ENCODE measurements at regions not wholly inside any gene's neighbourhood (a gene's known extent, or its start where the extent isn't known, plus 50 kb on each side); places are given as distances from the start of the nearest gene placed in this dataset.

DNA sequence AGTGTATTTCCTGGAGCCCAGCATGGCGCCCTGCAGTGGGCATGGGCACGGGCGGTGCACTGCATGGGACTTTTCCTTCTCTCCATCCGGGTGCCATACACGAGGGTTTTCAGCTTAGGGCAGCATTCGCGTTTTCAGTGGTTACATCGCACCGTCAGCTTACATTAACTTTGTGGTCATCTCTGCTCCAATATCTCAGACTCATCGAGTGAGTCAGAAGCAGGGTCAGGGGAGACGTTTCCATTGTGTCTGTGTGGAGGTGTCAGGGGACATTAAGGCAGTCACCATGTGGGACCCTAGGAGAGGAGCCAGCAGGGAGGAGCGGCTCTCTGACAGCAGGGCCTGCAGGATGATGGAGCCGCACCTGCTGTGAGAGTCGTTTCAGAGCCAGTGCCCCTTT, 541.0 kb downstream of the FGF9 start:
- H3K36me3 ChIP-seq (ENCODE audit: control insufficient read depth in 1 of 2, insufficient read depth in 2 of 2, low read length in 2 of 2) = no peaks in the 10 kb centered on the region
- WGBS (ENCODE audit: extremely low coverage, insufficient coverage, insufficient read length) = no CpG with 5 or more reads among the region's 14 CpGs
- no peak overlapping the region for H2AK5ac ChIP-seq (ENCODE audit: low read length)
- no peak overlapping the region for H4K91ac ChIP-seq (ENCODE audit: low read depth, low read length)
- DNase-seq = no peak
- no peak overlapping the region for H3K18ac ChIP-seq (ENCODE audit: low read length)
- no peak overlapping the region for H3K14ac ChIP-seq (ENCODE audit: low read length)
- no peak overlapping the region for H2BK12ac ChIP-seq (ENCODE audit: low read length)
- no peak overlapping the region for H3K4me2 ChIP-seq (ENCODE audit: low read length)
- H2BK120ac ChIP-seq (ENCODE audit: insufficient read depth, low read length, poor library complexity) = no peak overlapping the region
- H4K8ac ChIP-seq (ENCODE audit: low read depth, low read length) = no peak overlapping the region
- no peaks in the 10 kb centered on the region for H3K4me1 ChIP-seq (ENCODE audit: control insufficient read depth in 1 of 2, insufficient read depth in 2 of 2, low read length in 2 of 2)
- H2BK5ac ChIP-seq (ENCODE audit: low read depth, low read length, poor library complexity) = no peak overlapping the region
- no peak overlapping the region for H4K12ac ChIP-seq (ENCODE audit: low read depth, low read length)
- no peaks in the 10 kb centered on the region for H3K9me3 ChIP-seq (ENCODE audit: insufficient read depth, low read depth, low read length)
- H3K9ac ChIP-seq (ENCODE audit: low read length) = no peak overlapping the region
- H3K79me1 ChIP-seq (ENCODE audit: low read length) = no peaks in the 10 kb centered on the region
- no peak overlapping the region for H3K4ac ChIP-seq (ENCODE audit: low read depth, low read length)
- no peaks in the 10 kb centered on the region for H3K79me2 ChIP-seq (ENCODE audit: control insufficient read depth, insufficient read depth, low read length, poor library complexity)
- no peak overlapping the region for H3K23ac ChIP-seq (ENCODE audit: low read length)
- no peaks in the 10 kb centered on the region for H3K27me3 ChIP-seq (ENCODE audit: insufficient read depth, low read length)
- H3K27ac ChIP-seq (ENCODE audit: low read depth, low read length) = no peak overlapping the region
- no peak overlapping the region for H3K4me3 ChIP-seq (ENCODE audit: low read depth, low read length)
- no peak overlapping the region for H2AFZ ChIP-seq (ENCODE audit: insufficient read depth, low read length, poor library complexity)

DNA sequence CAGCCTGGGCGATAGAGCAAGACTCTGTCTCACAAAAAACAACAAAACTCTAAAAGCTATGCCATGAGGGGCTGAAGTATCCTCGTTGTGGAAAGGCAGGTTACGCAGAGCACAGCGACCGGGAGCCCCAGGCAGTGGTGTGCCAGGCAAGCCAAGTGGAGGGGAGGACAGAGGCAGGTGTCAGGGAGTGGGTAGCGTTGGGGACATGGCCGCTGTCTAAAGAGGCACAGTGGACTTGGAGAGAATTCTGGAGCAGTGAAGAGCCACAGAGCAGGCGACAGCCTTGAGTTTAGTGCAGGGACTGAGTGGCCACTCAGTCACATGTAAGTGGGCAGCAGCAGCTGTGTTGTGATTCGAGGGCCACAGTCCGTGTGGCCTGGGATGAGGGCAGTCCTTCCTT, 541.7 kb downstream of the FGF9 start:
- Histone ChIP-seq H2BK120ac (ENCODE audit: insufficient read depth, low read length, poor library complexity) (no peak overlapping the region), H3K9me3 (ENCODE audit: insufficient read depth, low read depth, low read length) (no peaks in the 10 kb centered on the region), H2AK5ac (ENCODE audit: low read length) (no peak overlapping the region), H2AFZ (ENCODE audit: insufficient read depth, low read length, poor library complexity) (no peak overlapping the region), H3K79me1 (ENCODE audit: low read length) (no peaks in the 10 kb centered on the region), H2BK5ac (ENCODE audit: low read depth, low read length, poor library complexity) (no peak overlapping the region), H3K79me2 (ENCODE audit: control insufficient read depth, insufficient read depth, low read length, poor library complexity) (no peaks in the 10 kb centered on the region), H3K4ac (ENCODE audit: low read depth, low read length) (no peak overlapping the region), H3K4me1 (ENCODE audit: control insufficient read depth in 1 of 2, insufficient read depth in 2 of 2, low read length in 2 of 2) (no peaks in the 10 kb centered on the region), H4K8ac (ENCODE audit: low read depth, low read length) (no peak overlapping the region), H3K4me2 (ENCODE audit: low read length) (no peak overlapping the region), H4K91ac (ENCODE audit: low read depth, low read length) (no peak overlapping the region), H4K12ac (ENCODE audit: low read depth, low read length) (no peak overlapping the region), H3K4me3 (ENCODE audit: low read depth, low read length) (no peak overlapping the region), H3K36me3 (ENCODE audit: control insufficient read depth in 1 of 2, insufficient read depth in 2 of 2, low read length in 2 of 2) (no peaks in the 10 kb centered on the region), H3K18ac (ENCODE audit: low read length) (no peak overlapping the region), H2BK12ac (ENCODE audit: low read length) (no peak overlapping the region), H3K14ac (ENCODE audit: low read length) (no peak overlapping the region), H3K9ac (ENCODE audit: low read length) (no peak overlapping the region), H3K23ac (ENCODE audit: low read length) (no peak overlapping the region), H3K27ac (ENCODE audit: low read depth, low read length) (no peak overlapping the region), H3K27me3 (ENCODE audit: insufficient read depth, low read length) (no peaks in the 10 kb centered on the region)
- no peak for DNase-seq
- no CpG with 5 or more reads among the region's 10 CpGs for WGBS (ENCODE audit: extremely low coverage, insufficient coverage, insufficient read length)

DNA sequence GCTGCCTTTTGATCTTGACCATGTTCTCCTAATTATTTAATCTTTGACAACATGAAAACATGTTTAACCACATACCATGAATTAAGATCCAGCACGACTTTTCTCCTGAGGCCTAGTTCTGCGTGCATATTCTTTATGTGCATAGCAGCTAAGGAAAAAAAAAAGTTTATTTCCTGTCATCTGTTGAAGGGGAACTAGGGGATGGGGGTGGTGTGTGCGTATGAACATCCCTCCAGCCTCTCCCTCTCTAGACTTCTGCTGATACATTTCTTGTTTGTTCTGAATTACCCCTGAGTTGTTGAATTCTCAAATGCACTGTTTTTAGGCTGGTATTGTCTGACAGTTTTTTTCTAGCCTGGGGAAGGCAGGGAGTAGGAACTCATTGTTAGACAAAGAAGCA, 543.3 kb downstream of the FGF9 start:
- Histone ChIP-seq H3K9ac (ENCODE audit: low read length) (no peak overlapping the region), H3K9me3 (ENCODE audit: insufficient read depth, low read depth, low read length) (no peaks in the 10 kb centered on the region), H2BK120ac (ENCODE audit: insufficient read depth, low read length, poor library complexity) (no peak overlapping the region), H3K27ac (ENCODE audit: low read depth, low read length) (no peak overlapping the region), H3K27me3 (ENCODE audit: insufficient read depth, low read length) (no peaks in the 10 kb centered on the region), H2AK5ac (ENCODE audit: low read length) (no peak overlapping the region), H2BK12ac (ENCODE audit: low read length) (no peak overlapping the region), H4K12ac (ENCODE audit: low read depth, low read length) (no peak overlapping the region), H2AFZ (ENCODE audit: insufficient read depth, low read length, poor library complexity) (no peak overlapping the region), H3K79me1 (ENCODE audit: low read length) (no peaks in the 10 kb centered on the region), H4K91ac (ENCODE audit: low read depth, low read length) (no peak overlapping the region), H3K4ac (ENCODE audit: low read depth, low read length) (no peak overlapping the region), H3K18ac (ENCODE audit: low read length) (no peak overlapping the region), H3K4me2 (ENCODE audit: low read length) (no peak overlapping the region), H3K23ac (ENCODE audit: low read length) (no peak overlapping the region), H3K14ac (ENCODE audit: low read length) (no peak overlapping the region), H3K79me2 (ENCODE audit: control insufficient read depth, insufficient read depth, low read length, poor library complexity) (no peaks in the 10 kb centered on the region), H3K4me3 (ENCODE audit: low read depth, low read length) (no peak overlapping the region), H3K36me3 (ENCODE audit: control insufficient read depth in 1 of 2, insufficient read depth in 2 of 2, low read length in 2 of 2) (no peaks in the 10 kb centered on the region), H3K4me1 (ENCODE audit: control insufficient read depth in 1 of 2, insufficient read depth in 2 of 2, low read length in 2 of 2) (no peaks in the 10 kb centered on the region), H4K8ac (ENCODE audit: low read depth, low read length) (no peak overlapping the region), H2BK5ac (ENCODE audit: low read depth, low read length, poor library complexity) (no peak overlapping the region)
- DNase-seq = no peak
- WGBS (ENCODE audit: extremely low coverage, insufficient coverage, insufficient read length) = no CpG with 5 or more reads among the region's 3 CpGs

DNA sequence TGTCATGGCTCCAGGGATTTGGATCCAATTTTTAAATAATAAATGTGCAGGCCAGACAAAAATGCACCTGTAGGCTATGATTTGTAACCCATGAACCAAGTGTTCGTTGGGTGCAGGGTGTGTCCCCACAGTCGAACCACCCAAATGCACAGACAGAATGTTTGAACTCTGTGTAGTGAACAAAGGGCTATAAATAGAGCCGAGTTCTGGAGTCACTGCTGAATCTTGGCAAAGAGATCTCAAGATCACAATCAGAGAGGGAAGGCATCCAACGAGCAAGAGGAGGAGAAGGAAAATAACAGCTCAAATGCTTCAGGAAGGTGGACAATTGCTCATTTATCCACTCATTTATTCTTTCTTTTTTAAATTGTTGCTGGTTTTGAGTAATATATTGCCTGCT, 547.9 kb downstream of the FGF9 start:
- H3K14ac ChIP-seq (ENCODE audit: low read length) = no peak overlapping the region
- H2AK5ac ChIP-seq (ENCODE audit: low read length) = no peak overlapping the region
- H3K27me3 ChIP-seq (ENCODE audit: insufficient read depth, low read length) = no peaks in the 10 kb centered on the region
- no peak overlapping the region for H4K8ac ChIP-seq (ENCODE audit: low read depth, low read length)
- H3K4ac ChIP-seq (ENCODE audit: low read depth, low read length) = no peak overlapping the region
- no peak overlapping the region for H2BK120ac ChIP-seq (ENCODE audit: insufficient read depth, low read length, poor library complexity)
- H4K12ac ChIP-seq (ENCODE audit: low read depth, low read length) = no peak overlapping the region
- DNase-seq = no peak
- H2BK12ac ChIP-seq (ENCODE audit: low read length) = no peak overlapping the region
- H3K36me3 ChIP-seq (ENCODE audit: control insufficient read depth in 1 of 2, insufficient read depth in 2 of 2, low read length in 2 of 2) = no peaks in the 10 kb centered on the region
- no peak overlapping the region for H3K23ac ChIP-seq (ENCODE audit: low read length)
- H3K9me3 ChIP-seq (ENCODE audit: insufficient read depth, low read depth, low read length) = no peaks in the 10 kb centered on the region
- no peak overlapping the region for H3K18ac ChIP-seq (ENCODE audit: low read length)
- H2BK5ac ChIP-seq (ENCODE audit: low read depth, low read length, poor library complexity) = no peak overlapping the region
- no peaks in the 10 kb centered on the region for H3K79me2 ChIP-seq (ENCODE audit: control insufficient read depth, insufficient read depth, low read length, poor library complexity)
- no peak overlapping the region for H3K4me3 ChIP-seq (ENCODE audit: low read depth, low read length)
- H3K27ac ChIP-seq (ENCODE audit: low read depth, low read length) = no peak overlapping the region
- H3K4me2 ChIP-seq (ENCODE audit: low read length) = no peak overlapping the region
- H3K9ac ChIP-seq (ENCODE audit: low read length) = no peak overlapping the region
- no peak overlapping the region for H4K91ac ChIP-seq (ENCODE audit: low read depth, low read length)
- no peaks in the 10 kb centered on the region for H3K79me1 ChIP-seq (ENCODE audit: low read length)
- H2AFZ ChIP-seq (ENCODE audit: insufficient read depth, low read length, poor library complexity) = no peak overlapping the region
- no peaks in the 10 kb centered on the region for H3K4me1 ChIP-seq (ENCODE audit: control insufficient read depth in 1 of 2, insufficient read depth in 2 of 2, low read length in 2 of 2)
- no CpG with 5 or more reads among the region's 4 CpGs for WGBS (ENCODE audit: extremely low coverage, insufficient coverage, insufficient read length)
